ENCODE measurements at regions not wholly inside any gene's neighbourhood (a gene's known extent, or its start where the extent isn't known, plus 50 kb on each side); places are given as distances from the start of the nearest gene placed in this dataset.

- no peak for DNase-seq
- Histone ChIP-seq H3K4me1 (ENCODE audit: control insufficient read depth, insufficient read depth, low read length) (no peaks in the 10 kb centered on the region), H3K27me3 (ENCODE audit: control insufficient read depth, insufficient read depth, low read length, poor library complexity, severe bottlenecking) (no peaks in the 10 kb centered on the region), H3K36me3 (ENCODE audit: control insufficient read depth, insufficient read depth, low read length) (no peaks in the 10 kb centered on the region), H3K4me3 (ENCODE audit: low read length) (no peak overlapping the region), H3K27ac (ENCODE audit: low read depth, low read length) (no peak overlapping the region), H3K9ac (ENCODE audit: extremely low read depth, low read length, poor library complexity, severe bottlenecking) (no peak overlapping the region), H3K9me3 (ENCODE audit: control insufficient read depth, low read length) (no peaks in the 10 kb centered on the region)
- TF ChIP-seq, protein P1, sequence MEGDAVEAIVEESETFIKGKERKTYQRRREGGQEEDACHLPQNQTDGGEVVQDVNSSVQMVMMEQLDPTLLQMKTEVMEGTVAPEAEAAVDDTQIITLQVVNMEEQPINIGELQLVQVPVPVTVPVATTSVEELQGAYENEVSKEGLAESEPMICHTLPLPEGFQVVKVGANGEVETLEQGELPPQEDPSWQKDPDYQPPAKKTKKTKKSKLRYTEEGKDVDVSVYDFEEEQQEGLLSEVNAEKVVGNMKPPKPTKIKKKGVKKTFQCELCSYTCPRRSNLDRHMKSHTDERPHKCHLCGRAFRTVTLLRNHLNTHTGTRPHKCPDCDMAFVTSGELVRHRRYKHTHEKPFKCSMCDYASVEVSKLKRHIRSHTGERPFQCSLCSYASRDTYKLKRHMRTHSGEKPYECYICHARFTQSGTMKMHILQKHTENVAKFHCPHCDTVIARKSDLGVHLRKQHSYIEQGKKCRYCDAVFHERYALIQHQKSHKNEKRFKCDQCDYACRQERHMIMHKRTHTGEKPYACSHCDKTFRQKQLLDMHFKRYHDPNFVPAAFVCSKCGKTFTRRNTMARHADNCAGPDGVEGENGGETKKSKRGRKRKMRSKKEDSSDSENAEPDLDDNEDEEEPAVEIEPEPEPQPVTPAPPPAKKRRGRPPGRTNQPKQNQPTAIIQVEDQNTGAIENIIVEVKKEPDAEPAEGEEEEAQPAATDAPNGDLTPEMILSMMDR (conservative IDR thresholded peaks at IDR 0.05): no peak
- no CpG with 5 or more reads among the region's 3 CpGs for WGBS, 2 experiments (ENCODE audit: insufficient coverage in 1 of 2, insufficient read length in 1 of 2)
- H3K36me3 Mint-ChIP-seq (ENCODE audit: low read depth): no peaks in the 10 kb centered on the region
- H3K27ac Mint-ChIP-seq: no peak overlapping the region
- H3K4me1 Mint-ChIP-seq: peaks cover 9% of the 10 kb centered on the region
- no peaks in the 10 kb centered on the region for H3K27me3 Mint-ChIP-seq (ENCODE audit: insufficient read depth)
- peaks cover 4% of the 10 kb centered on the region for H3K9me3 Mint-ChIP-seq
- H3K4me3 Mint-ChIP-seq: no peak overlapping the region
Measured at GRCh38 chr1:56315293-56315942, 263.9 kb downstream of the PLPP3 start.

- TF ChIP-seq, protein P1 (conservative IDR thresholded peaks at IDR 0.05): no peak
- Mint-ChIP-seq H3K27ac (no peak overlapping the region), H3K36me3 (ENCODE audit: low read depth) (no peaks in the 10 kb centered on the region), H3K4me3 (no peak overlapping the region), H3K9me3 (peaks cover 4% of the 10 kb centered on the region), H3K27me3 (ENCODE audit: insufficient read depth) (no peaks in the 10 kb centered on the region), H3K4me1 (no peaks in the 10 kb centered on the region)
- Histone ChIP-seq H3K9ac (ENCODE audit: extremely low read depth, low read length, poor library complexity, severe bottlenecking) (no peak overlapping the region), H3K27ac (ENCODE audit: low read depth, low read length) (no peak overlapping the region), H3K27me3 (ENCODE audit: control insufficient read depth, insufficient read depth, low read length, poor library complexity, severe bottlenecking) (no peaks in the 10 kb centered on the region), H3K4me1 (ENCODE audit: control insufficient read depth, insufficient read depth, low read length) (no peaks in the 10 kb centered on the region), H3K4me3 (ENCODE audit: low read length) (no peak overlapping the region), H3K9me3 (ENCODE audit: control insufficient read depth, low read length) (no peaks in the 10 kb centered on the region), H3K36me3 (ENCODE audit: control insufficient read depth, insufficient read depth, low read length) (no peaks in the 10 kb centered on the region)
- DNase-seq: no peak
- 75 to 96% methylated on average over 2 of the region's 2 CpGs for WGBS, 2 experiments (ENCODE audit: insufficient coverage in 1 of 2, insufficient read length in 1 of 2)
Measured at GRCh38 chr1:56313560-56313959, 265.8 kb downstream of the PLPP3 start.

GRCh38 chr1:56311766-56312165 lies 267.6 kb downstream of the PLPP3 start:
- H3K9me3 Mint-ChIP-seq: peaks cover 7% of the 10 kb centered on the region
- WGBS, 2 experiments (ENCODE audit: insufficient coverage in 1 of 2, insufficient read length in 1 of 2): 63 to 80% methylated on average over 2 of the region's 2 CpGs
- Histone ChIP-seq H3K9me3 (ENCODE audit: control insufficient read depth, low read length) (no peaks in the 10 kb centered on the region), H3K9ac (ENCODE audit: extremely low read depth, low read length, poor library complexity, severe bottlenecking) (no peak overlapping the region), H3K4me3 (ENCODE audit: low read length) (no peak overlapping the region), H3K27me3 (ENCODE audit: control insufficient read depth, insufficient read depth, low read length, poor library complexity, severe bottlenecking) (no peaks in the 10 kb centered on the region), H3K4me1 (ENCODE audit: control insufficient read depth, insufficient read depth, low read length) (no peaks in the 10 kb centered on the region), H3K27ac (ENCODE audit: low read depth, low read length) (no peak overlapping the region), H3K36me3 (ENCODE audit: control insufficient read depth, insufficient read depth, low read length) (no peaks in the 10 kb centered on the region)
- TF ChIP-seq, protein P1 (conservative IDR thresholded peaks at IDR 0.05): no peak
- no peaks in the 10 kb centered on the region for H3K36me3 Mint-ChIP-seq (ENCODE audit: low read depth)
- DNase-seq: no peak
- no peak overlapping the region for H3K4me3 Mint-ChIP-seq
- H3K4me1 Mint-ChIP-seq: no peaks in the 10 kb centered on the region
- H3K27ac Mint-ChIP-seq: no peak overlapping the region
- H3K27me3 Mint-ChIP-seq (ENCODE audit: insufficient read depth): no peaks in the 10 kb centered on the region

Data from endodermal cell (in vitro differentiated cells).